BLaER1 treated with 17β-estradiol and CSF1 and Interleukin-3, amounts not matched to agents 10 nM and 100 nM (cell line): ENCODE measurements at regions not wholly inside any gene's neighbourhood (a gene's known extent, or its start where the extent isn't known, plus 50 kb on each side); places are given as distances from the start of the nearest gene placed in this dataset.
"Not testable (repeated sequence)": the region's sequence is repeated elsewhere in the genome, so short reads cannot be mapped to it uniquely, and the experiment has no call there.

Experiments
- H3K27ac ChIP-seq, 11 experiments: shearing (Covaris generic); formaldehyde crosslinking; 2 replicates each; pipeline ENCODE4 v1.8.1; 2022
- H3K27me3 ChIP-seq, 11 experiments: shearing (Covaris generic); formaldehyde crosslinking; 2 replicates each; pipeline ENCODE4 v1.8.1; 2022
- H3K36me3 ChIP-seq, 11 experiments: shearing (Covaris generic); formaldehyde crosslinking; 2 replicates each; pipeline ENCODE4 v1.8.1; 2022
- H3K4me1 ChIP-seq, 10 experiments: shearing (Covaris generic); formaldehyde crosslinking; 2 replicates each; pipeline ENCODE4 v1.8.1; 2022
- H3K4me2 ChIP-seq, 11 experiments: shearing (Covaris generic); formaldehyde crosslinking; 2 replicates each; pipeline ENCODE4 v1.8.1; 2022
- H3K4me3 ChIP-seq, 10 experiments: shearing (Covaris generic); formaldehyde crosslinking; 2 replicates each; pipeline ENCODE4 v1.8.1; 2022
- H3K9ac ChIP-seq, 11 experiments: shearing (Covaris generic); formaldehyde crosslinking; 2 replicates each; pipeline ENCODE4 v1.8.1; 2022
- H3K9me3 ChIP-seq, 11 experiments: shearing (Covaris generic); formaldehyde crosslinking; replicated peaks in 1 of 11; 2 replicates each; pipeline ENCODE4 v1.8.1; 2022
- H4K20me1 ChIP-seq, 11 experiments: shearing (Covaris generic); formaldehyde crosslinking; 2 replicates each; pipeline ENCODE4 v1.8.1; 2022
- Cebpa-rat ChIP-seq, 11 experiments: shearing (Covaris generic); IDR thresholded peaks; 2 replicates each; pipeline ENCODE4 v1.8.1; 2022

DNA sequence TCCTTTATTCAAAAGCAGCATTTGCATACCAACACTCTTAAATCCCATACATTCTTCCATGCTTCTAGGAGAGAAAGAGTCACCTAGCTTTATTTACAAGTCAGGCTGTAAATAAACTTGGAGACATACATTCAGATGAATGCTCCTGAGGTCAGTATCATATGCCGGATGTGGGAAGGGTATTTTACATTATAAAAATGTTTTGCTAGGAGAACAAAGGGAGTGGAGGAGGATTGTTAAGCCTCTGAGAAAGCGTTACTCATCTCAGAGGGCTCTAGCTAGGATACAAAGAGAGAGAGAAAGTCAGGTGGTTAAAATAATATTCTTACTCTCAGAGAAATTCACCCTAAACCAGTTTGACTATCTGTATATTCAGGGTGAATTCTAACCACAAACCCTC is 300.9 kb upstream of the NPSR1 start:
- H3K4me1 ChIP-seq: peaks cover 0 to 19% (median 2%) of the 10 kb centered on the region in 10 experiments; a peak in 8 of 20 replicates
- H3K9me3 ChIP-seq: no peaks in the 10 kb centered on the region
- H3K4me2 ChIP-seq: no peak overlapping the region
- no peak overlapping the region for H3K4me3 ChIP-seq
- TF ChIP-seq Cebpa-rat (IDR thresholded peaks at IDR 0.05): no peak
- no peak overlapping the region for H3K27ac ChIP-seq
- no peak overlapping the region for H3K9ac ChIP-seq
- no peaks in the 10 kb centered on the region for H4K20me1 ChIP-seq
- H3K27me3 ChIP-seq: no peaks in the 10 kb centered on the region
- H3K36me3 ChIP-seq: no peaks in the 10 kb centered on the region

DNA sequence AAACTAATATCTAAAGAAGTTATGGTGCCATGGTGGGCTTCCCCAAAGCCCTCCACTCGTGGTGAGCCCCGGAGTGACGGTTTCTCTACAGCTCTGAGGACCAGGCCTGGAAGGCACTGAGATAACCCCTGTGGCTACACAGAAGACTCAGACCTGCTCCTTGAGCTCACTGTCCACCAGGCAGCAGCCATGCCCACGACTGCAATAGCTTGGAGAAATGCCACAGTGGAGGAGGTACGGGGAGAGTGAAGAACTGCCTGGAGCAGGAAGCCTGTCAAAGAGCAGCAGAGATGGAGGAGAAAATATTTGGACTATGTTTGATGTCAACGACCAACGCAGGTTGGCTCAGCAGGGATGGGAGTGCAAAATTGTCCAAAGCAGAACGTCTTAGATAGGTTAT is 300.1 kb upstream of the NPSR1 start:
- no peak overlapping the region for H3K9ac ChIP-seq
- no peak overlapping the region for H3K4me3 ChIP-seq
- H3K27ac ChIP-seq: no peak overlapping the region
- no peaks in the 10 kb centered on the region for H4K20me1 ChIP-seq
- H3K4me2 ChIP-seq: no peak overlapping the region
- H3K4me1 ChIP-seq: peaks cover 0 to 19% (median 2%) of the 10 kb centered on the region in 10 experiments; a peak in 8 of 20 replicates
- H3K9me3 ChIP-seq: no peaks in the 10 kb centered on the region
- no peaks in the 10 kb centered on the region for H3K36me3 ChIP-seq
- H3K27me3 ChIP-seq: no peaks in the 10 kb centered on the region
- TF ChIP-seq Cebpa-rat (IDR thresholded peaks at IDR 0.05): no peak

DNA sequence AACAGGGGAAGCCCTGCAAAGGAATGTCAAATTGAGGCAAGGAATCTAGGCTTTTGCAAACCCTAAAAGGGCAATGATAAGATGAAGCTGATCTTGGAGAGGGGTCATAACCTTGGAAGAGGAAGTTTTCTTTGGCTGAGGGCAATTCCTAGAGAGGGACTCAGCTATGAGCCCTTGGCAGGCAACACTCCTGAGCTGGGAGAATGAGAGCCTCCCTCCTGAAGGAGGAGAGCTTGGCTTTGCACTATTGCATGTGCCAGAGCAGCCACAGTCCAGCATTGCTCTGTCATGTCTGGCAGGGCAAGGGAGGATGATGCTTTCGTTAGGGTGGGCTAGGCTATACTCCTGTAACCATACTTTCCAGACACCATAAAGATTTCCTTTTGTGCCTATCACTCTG is 299.4 kb upstream of the NPSR1 start:
- not testable (repeated sequence) for H3K36me3 ChIP-seq, H3K27ac ChIP-seq, H3K4me3 ChIP-seq, H3K4me2 ChIP-seq, H3K9ac ChIP-seq, H4K20me1 ChIP-seq, H3K9me3 ChIP-seq, H3K27me3 ChIP-seq
- H3K4me1 ChIP-seq: peaks cover 0 to 26% (median 2%) of the 10 kb centered on the region in 10 experiments; a peak in 9 of 20 replicates

DNA sequence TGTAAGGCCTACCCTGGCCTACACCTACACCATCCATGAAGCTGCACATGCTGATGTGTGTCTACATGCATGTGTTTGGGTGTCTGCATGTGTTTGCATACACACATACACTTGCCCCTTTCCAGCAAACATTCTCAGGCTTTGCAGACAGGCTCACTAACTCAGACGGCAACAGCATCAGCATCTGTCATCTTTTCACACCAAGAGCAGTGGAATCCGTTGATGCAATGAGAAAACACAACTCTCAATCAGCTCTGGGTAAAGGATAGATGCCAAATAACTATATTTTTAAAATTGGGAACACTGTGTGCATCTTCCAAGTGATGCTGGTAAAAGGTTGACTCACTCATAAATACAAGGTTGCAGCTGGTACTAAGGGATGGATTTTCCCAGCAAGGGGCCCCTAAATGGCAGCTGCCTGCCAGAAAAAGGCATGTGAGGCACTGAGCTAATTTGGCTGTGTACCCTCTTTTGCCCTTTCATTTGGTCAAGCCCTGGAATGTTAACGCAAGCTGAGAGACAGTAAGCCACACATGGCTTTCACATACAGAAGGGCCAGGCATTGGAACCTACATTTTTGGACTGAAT is 296.3 kb upstream of the NPSR1 start:
- Histone ChIP-seq H3K36me3 (no peaks in the 10 kb centered on the region), H3K4me2 (no peak overlapping the region), H3K27me3 (no peaks in the 10 kb centered on the region), H4K20me1 (no peaks in the 10 kb centered on the region), H3K4me1 (peaks cover 0 to 25% (median 0%) of the 10 kb centered on the region in 10 experiments; a peak in 4 of 20 replicates), H3K9ac (no peak overlapping the region), H3K27ac (no peak overlapping the region), H3K9me3 (no peaks in the 10 kb centered on the region), H3K4me3 (no peak overlapping the region)
- no peak for TF ChIP-seq Cebpa-rat (IDR thresholded peaks at IDR 0.05)

DNA sequence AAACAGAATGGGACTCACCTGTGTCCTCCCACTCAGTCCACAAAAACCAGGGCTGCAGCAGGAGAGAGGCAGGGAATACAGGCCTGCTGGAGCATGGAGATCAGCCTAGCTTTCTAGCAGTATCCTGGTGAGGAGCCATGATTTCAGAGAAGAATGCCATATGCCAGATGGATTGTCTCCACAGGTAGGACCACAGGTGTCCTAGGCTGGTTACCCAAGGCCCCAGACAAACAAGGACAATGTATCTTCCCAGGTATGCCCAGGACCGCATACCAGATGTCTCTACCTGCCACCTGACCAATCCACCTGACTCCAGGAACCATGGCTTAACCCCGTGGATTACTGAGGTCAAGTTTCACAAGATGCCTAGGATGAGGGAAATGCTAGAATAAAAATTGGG is 295.4 kb upstream of the NPSR1 start:
- Histone ChIP-seq H3K4me3 (no peak overlapping the region), H3K36me3 (no peaks in the 10 kb centered on the region), H3K4me2 (0 out of 22 replicates have a peak overlapping the region, but pooled peaks of 1 of the 11 experiments have one; percentile 73), H3K9ac (no peak overlapping the region), H3K4me1 (peaks cover 0 to 25% (median 0%) of the 10 kb centered on the region in 10 experiments; a peak in 4 of 20 replicates), H3K27ac (no peak overlapping the region), H3K9me3 (no peaks in the 10 kb centered on the region), H3K27me3 (no peaks in the 10 kb centered on the region), H4K20me1 (no peaks in the 10 kb centered on the region)
- TF ChIP-seq Cebpa-rat (IDR thresholded peaks at IDR 0.05): no peak

DNA sequence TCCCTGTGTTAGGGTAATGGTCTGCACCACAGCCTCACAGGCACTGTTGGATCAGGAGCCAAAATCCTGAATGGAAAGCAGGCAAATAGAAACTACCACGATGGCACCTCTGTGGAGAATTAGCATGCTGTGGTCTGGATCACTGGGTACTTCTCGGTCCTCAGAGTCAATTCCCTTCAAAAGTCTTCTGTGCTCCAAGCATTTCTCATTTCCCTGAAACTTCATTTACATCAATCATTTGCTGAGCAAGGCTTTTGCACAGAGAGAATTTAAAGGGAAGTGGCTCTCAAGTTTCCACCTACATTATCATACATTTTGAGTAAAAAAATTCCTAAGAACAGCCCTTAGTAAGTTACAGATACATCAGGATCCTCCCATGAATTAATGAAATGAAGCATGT is 293.9 kb upstream of the NPSR1 start:
- H3K4me3 ChIP-seq: no peak overlapping the region
- H3K27ac ChIP-seq: peak overlapping the region in 2 of 11 experiments; percentile 39 to 49; a peak in 3 of 22 replicates
- H3K4me2 ChIP-seq: peak overlapping the region in 3 of 11 experiments; percentile 22 to 75 (median 73); a peak in 5 of 22 replicates

DNA sequence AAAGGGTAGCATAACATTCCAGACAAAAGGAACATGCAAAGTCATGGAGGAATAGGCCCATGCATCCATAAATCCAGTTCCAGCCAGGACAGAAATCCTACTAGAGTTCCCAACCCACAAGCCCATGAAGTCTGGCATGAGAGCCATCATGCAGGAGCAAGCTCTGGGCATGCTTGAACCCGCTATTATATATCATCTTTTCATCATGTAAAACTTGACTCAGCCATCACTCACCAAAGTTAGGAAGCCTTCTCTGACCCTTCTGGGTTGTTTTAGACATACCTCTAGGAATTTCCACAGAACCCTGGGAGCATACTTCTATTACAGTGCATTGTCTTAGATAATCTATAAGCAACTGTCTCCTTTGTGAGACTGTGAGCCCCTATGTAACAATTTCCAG is 293.0 kb upstream of the NPSR1 start:
- H3K36me3 ChIP-seq: no peaks in the 10 kb centered on the region
- H3K9ac ChIP-seq: no peak overlapping the region
- no peak for TF ChIP-seq Cebpa-rat (IDR thresholded peaks at IDR 0.05)
- no peak overlapping the region for H3K4me3 ChIP-seq
- peaks cover 0 to 25% (median 0%) of the 10 kb centered on the region in 10 experiments; a peak in 4 of 20 replicates for H3K4me1 ChIP-seq
- no peaks in the 10 kb centered on the region for H3K27me3 ChIP-seq
- no peak overlapping the region for H3K27ac ChIP-seq
- peak overlapping the region in 2 of 11 experiments; percentile 73 to 75; a peak in 4 of 22 replicates for H3K4me2 ChIP-seq
- no peaks in the 10 kb centered on the region for H4K20me1 ChIP-seq
- no peaks in the 10 kb centered on the region for H3K9me3 ChIP-seq

More for the DNA sequence above, 293.9 kb upstream of the NPSR1 start:
- TF ChIP-seq Cebpa-rat (IDR thresholded peaks at IDR 0.05): no peak
- H3K4me1 ChIP-seq: peaks cover 0 to 25% (median 0%) of the 10 kb centered on the region in 10 experiments; a peak in 4 of 20 replicates
- H3K9ac ChIP-seq: peak overlapping the region in 1 of 11 experiments; percentile 26; a peak in 1 of 22 replicates
- H3K36me3 ChIP-seq: no peaks in the 10 kb centered on the region
- no peaks in the 10 kb centered on the region for H3K9me3 ChIP-seq
- H4K20me1 ChIP-seq: no peaks in the 10 kb centered on the region
- no peaks in the 10 kb centered on the region for H3K27me3 ChIP-seq

DNA sequence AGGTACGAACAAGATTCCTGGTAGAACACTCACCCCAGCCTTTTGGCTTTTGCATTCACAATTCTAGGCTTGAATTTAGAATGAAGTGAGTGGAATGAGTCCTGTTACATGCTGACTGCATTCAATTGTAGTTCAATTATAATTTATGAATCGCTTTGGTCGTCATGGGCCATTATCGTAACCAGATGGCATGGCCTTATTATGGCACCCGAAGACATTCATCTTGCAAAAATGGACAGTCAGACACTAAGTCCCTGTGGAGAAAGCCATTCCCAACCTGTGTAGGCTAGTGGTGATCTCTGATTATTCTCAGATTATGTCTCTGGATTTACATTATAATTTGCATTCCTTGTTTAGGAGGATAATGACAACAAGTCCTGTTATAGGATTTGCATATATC is 292.4 kb upstream of the NPSR1 start:
- peaks cover 0 to 25% (median 0%) of the 10 kb centered on the region in 10 experiments; a peak in 4 of 20 replicates for H3K4me1 ChIP-seq
- no peaks in the 10 kb centered on the region for H4K20me1 ChIP-seq
- H3K4me3 ChIP-seq: no peak overlapping the region
- TF ChIP-seq Cebpa-rat (IDR thresholded peaks at IDR 0.05): no peak
- no peaks in the 10 kb centered on the region for H3K9me3 ChIP-seq
- no peak overlapping the region for H3K9ac ChIP-seq
- H3K27me3 ChIP-seq: no peaks in the 10 kb centered on the region
- no peaks in the 10 kb centered on the region for H3K36me3 ChIP-seq
- no peak overlapping the region; a peak in 1 of 22 replicates for H3K4me2 ChIP-seq
- no peak overlapping the region for H3K27ac ChIP-seq

DNA sequence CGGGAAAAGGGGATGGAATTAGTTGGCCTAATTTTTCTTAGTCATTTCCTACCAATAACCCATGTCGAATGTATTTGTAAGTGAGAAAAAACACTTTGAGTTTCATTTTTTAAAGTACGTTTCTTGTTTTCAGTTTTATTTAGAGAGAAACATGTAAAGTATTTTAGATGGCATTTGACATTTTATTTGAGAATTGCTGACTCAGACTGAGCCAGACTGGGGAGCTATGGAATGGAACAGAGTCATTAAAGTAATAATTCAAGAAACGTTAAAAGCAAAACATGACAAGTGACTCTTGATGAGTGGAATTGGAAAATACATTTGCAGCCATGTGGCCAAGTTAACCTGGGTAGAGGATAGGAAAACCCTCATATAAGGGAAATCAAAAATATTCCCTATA is 286.1 kb upstream of the NPSR1 start:
- H3K36me3 ChIP-seq: no peaks in the 10 kb centered on the region
- H3K9ac ChIP-seq: no peak overlapping the region
- H3K27ac ChIP-seq: no peak overlapping the region
- H3K27me3 ChIP-seq: no peaks in the 10 kb centered on the region
- H4K20me1 ChIP-seq: no peaks in the 10 kb centered on the region
- H3K4me3 ChIP-seq: no peak overlapping the region
- TF ChIP-seq Cebpa-rat (IDR thresholded peaks at IDR 0.05): no peak
- H3K4me1 ChIP-seq: no peaks in the 10 kb centered on the region
- no peaks in the 10 kb centered on the region for H3K9me3 ChIP-seq
- H3K4me2 ChIP-seq: no peak overlapping the region

DNA sequence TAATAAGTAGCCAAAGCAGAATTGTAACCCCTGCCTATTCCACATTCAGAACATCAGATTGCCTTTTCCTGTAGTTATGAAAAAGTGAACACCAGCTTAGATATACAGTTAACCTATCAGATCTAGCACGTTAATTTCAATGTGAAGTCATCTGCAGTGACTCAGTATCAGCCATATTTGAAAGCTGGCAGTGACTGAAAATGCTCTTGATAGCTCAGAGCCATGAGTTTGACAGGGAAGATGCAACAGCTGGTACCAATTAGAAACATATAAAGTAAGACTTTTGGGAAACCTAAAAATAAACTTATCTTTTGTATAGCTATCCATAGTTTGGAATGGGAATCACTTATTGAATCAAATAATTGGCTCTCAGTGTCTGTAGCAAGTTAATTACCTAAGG is 284.1 kb upstream of the NPSR1 start:
- H3K9ac ChIP-seq: no peak overlapping the region
- no peaks in the 10 kb centered on the region for H3K36me3 ChIP-seq
- TF ChIP-seq Cebpa-rat (IDR thresholded peaks at IDR 0.05): no peak
- no peaks in the 10 kb centered on the region for H3K27me3 ChIP-seq
- H3K4me2 ChIP-seq: no peak overlapping the region
- H3K4me3 ChIP-seq: no peak overlapping the region
- no peaks in the 10 kb centered on the region for H4K20me1 ChIP-seq
- H3K27ac ChIP-seq: no peak overlapping the region
- no peaks in the 10 kb centered on the region for H3K4me1 ChIP-seq
- H3K9me3 ChIP-seq: no peaks in the 10 kb centered on the region
